Epithelial cell of prostate (primary cell): ENCODE measurements at regions not wholly inside any gene's neighbourhood (a gene's known extent, or its start where the extent isn't known, plus 50 kb on each side); places are given as distances from the start of the nearest gene placed in this dataset.
"Not testable (repeated sequence)": the region's sequence is repeated elsewhere in the genome, so short reads cannot be mapped to it uniquely, and the experiment has no call there.

Source experiments
- DNase-seq: peaks from one replicate; pipeline ENCODE4 v3.0.0-alpha.2; 2011; ENCODE audit warnings: low read depth, low spot score
- H3K27ac ChIP-seq: fragments of 450-650 bp; 2 replicates; pipeline ENCODE4 v1.5.1; 2017; ENCODE audit warnings: mild to moderate bottlenecking

GRCh38 chr6:95847061-95847460 lies 168.7 kb upstream of the FUT9 start:
- no peak overlapping the region for H3K27ac ChIP-seq
- no peak for DNase-seq

GRCh38 chr6:95848717-95849116 lies 167.1 kb upstream of the FUT9 start:
- no peak for DNase-seq
- H3K27ac ChIP-seq, result no peak overlapping the region

- no peak for DNase-seq
- H3K27ac ChIP-seq, result no peak overlapping the region
Observed at GRCh38 chr6:95856876-95857364, 158.9 kb upstream of the FUT9 start.

GRCh38 chr6:95865857-95866256 lies 149.9 kb upstream of the FUT9 start:
- H3K27ac ChIP-seq, result no peak overlapping the region
- DNase-seq, result no peak

GRCh38 chr6:95866732-95867131 lies 149.0 kb upstream of the FUT9 start:
- DNase-seq, result no peak
- H3K27ac ChIP-seq, result no peak overlapping the region

- no peak overlapping the region for H3K27ac ChIP-seq
- DNase-seq, result no peak
Observed at GRCh38 chr6:95867205-95867604, 148.6 kb upstream of the FUT9 start.

- no peak overlapping the region for H3K27ac ChIP-seq
- no peak for DNase-seq
Observed at GRCh38 chr6:95877480-95877879, 138.3 kb upstream of the FUT9 start.

GRCh38 chr6:95879856-95880255 lies 135.9 kb upstream of the FUT9 start:
- no peak overlapping the region for H3K27ac ChIP-seq
- DNase-seq, result no peak

- no peak for DNase-seq
- no peak overlapping the region for H3K27ac ChIP-seq
Observed at GRCh38 chr6:95882371-95882770, 133.4 kb upstream of the FUT9 start.

- H3K27ac ChIP-seq, DNase-seq: not testable (repeated sequence)
Observed at GRCh38 chr6:95888711-95889110, 127.1 kb upstream of the FUT9 start.

- no peak overlapping the region for H3K27ac ChIP-seq
Observed at GRCh38 chr6:95905132-95905531, 110.6 kb upstream of the FUT9 start.

GRCh38 chr6:95917034-95917433 lies 98.7 kb upstream of the FUT9 start:
- no peak overlapping the region for H3K27ac ChIP-seq
- DNase-seq, result peak; percentile 2

More at GRCh38 chr6:95905132-95905531, 110.6 kb upstream of the FUT9 start:
- no peak for DNase-seq

- DNase-seq, result no peak
- H3K27ac ChIP-seq, result no peak overlapping the region
Observed at GRCh38 chr6:95923518-95923917, 92.3 kb upstream of the FUT9 start.

GRCh38 chr6:95935736-95936135 lies 80.0 kb upstream of the FUT9 start:
- DNase-seq, result no peak
- H3K27ac ChIP-seq, result no peak overlapping the region

- no peak for DNase-seq
- H3K27ac ChIP-seq, result no peak overlapping the region
Observed at GRCh38 chr6:95946906-95947305, 68.9 kb upstream of the FUT9 start.

- no peak overlapping the region for H3K27ac ChIP-seq
- no peak for DNase-seq
Observed at GRCh38 chr6:95948324-95948723, 67.5 kb upstream of the FUT9 start.

- DNase-seq, result no peak
Observed at GRCh38 chr6:95949985-95950384, 65.8 kb upstream of the FUT9 start.

GRCh38 chr6:95958686-95959085 lies 57.1 kb upstream of the FUT9 start:
- DNase-seq, result no peak
- H3K27ac ChIP-seq, result no peak overlapping the region

More at GRCh38 chr6:95949985-95950384, 65.8 kb upstream of the FUT9 start:
- H3K27ac ChIP-seq, result no peak overlapping the region

GRCh38 chr6:95959261-95959660 lies 56.5 kb upstream of the FUT9 start:
- no peak overlapping the region for H3K27ac ChIP-seq
- no peak for DNase-seq
